ENCODE measurements at regions not wholly inside any gene's neighbourhood (a gene's known extent, or its start where the extent isn't known, plus 50 kb on each side); places are given as distances from the start of the nearest gene placed in this dataset.

DNA sequence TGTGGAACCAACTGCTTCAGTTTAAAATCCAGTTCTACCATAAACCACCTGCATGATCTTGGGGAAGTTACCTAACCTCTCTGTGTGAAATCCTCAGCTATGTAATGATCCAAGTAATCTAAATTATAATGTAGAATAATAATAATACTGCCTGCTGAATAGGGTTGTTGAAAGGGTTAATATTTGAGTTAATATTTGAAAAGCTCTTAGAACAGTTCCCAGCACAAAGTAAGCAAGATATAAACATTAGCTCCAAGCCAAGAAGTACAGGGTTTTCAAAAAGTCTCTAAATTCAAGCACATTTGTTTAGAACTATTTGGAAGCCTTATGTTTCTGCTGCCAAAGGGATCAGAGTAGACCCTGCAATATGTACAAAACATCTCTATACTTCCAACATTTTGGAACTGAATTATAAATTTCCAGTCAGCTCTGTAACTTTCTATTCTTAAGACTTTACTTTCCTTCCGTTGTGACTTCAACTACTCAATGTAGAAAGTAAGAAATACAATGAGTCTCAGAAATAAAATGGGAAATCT, 76.7 kb upstream of the FAM9C start:
- TF ChIP-seq HOXA7 (CRISPR knock-in tag; IDR thresholded peaks at IDR 0.05; ENCODE audit: borderline replicate concordance) (no peak), TCF7L2 (IDR thresholded peaks at IDR 0.05; ENCODE audit: borderline replicate concordance, low read depth, low read length) (no peak), GLIS2 (tag by site-specific recombination; IDR thresholded peaks at IDR 0.05) (no peak), GFI1B (tag by site-specific recombination; IDR thresholded peaks at IDR 0.05) (no peak), ZNF214 (tag by site-specific recombination; IDR thresholded peaks at IDR 0.05; ENCODE audit: borderline replicate concordance) (no peak), ZNF423 (tag by site-specific recombination; IDR thresholded peaks at IDR 0.05) (no peak), ZNF274 (IDR thresholded peaks at IDR 0.05; ENCODE audit: low read length) (no peak), ZNF274 (tag by site-specific recombination; IDR thresholded peaks at IDR 0.05; ENCODE audit: borderline replicate concordance) (no peak), ZNF558 (tag by site-specific recombination; IDR thresholded peaks at IDR 0.05) (no peak), ZNF202 (tag by site-specific recombination; IDR thresholded peaks at IDR 0.05; ENCODE audit: borderline replicate concordance) (no peak), ZNF155 (tag by site-specific recombination; IDR thresholded peaks at IDR 0.05) (no peak)
- TF ChIP-seq, protein P1, sequence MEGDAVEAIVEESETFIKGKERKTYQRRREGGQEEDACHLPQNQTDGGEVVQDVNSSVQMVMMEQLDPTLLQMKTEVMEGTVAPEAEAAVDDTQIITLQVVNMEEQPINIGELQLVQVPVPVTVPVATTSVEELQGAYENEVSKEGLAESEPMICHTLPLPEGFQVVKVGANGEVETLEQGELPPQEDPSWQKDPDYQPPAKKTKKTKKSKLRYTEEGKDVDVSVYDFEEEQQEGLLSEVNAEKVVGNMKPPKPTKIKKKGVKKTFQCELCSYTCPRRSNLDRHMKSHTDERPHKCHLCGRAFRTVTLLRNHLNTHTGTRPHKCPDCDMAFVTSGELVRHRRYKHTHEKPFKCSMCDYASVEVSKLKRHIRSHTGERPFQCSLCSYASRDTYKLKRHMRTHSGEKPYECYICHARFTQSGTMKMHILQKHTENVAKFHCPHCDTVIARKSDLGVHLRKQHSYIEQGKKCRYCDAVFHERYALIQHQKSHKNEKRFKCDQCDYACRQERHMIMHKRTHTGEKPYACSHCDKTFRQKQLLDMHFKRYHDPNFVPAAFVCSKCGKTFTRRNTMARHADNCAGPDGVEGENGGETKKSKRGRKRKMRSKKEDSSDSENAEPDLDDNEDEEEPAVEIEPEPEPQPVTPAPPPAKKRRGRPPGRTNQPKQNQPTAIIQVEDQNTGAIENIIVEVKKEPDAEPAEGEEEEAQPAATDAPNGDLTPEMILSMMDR (tag by site-specific recombination; IDR thresholded peaks at IDR 0.05): no peak
- TF ChIP-seq, protein P2, sequence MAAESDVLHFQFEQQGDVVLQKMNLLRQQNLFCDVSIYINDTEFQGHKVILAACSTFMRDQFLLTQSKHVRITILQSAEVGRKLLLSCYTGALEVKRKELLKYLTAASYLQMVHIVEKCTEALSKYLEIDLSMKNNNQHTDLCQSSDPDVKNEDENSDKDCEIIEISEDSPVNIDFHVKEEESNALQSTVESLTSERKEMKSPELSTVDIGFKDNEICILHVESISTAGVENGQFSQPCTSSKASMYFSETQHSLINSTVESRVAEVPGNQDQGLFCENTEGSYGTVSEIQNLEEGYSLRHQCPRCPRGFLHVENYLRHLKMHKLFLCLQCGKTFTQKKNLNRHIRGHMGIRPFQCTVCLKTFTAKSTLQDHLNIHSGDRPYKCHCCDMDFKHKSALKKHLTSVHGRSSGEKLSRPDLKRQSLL (tag by site-specific recombination; IDR thresholded peaks at IDR 0.05): no peak
- TF ChIP-seq, protein P3, sequence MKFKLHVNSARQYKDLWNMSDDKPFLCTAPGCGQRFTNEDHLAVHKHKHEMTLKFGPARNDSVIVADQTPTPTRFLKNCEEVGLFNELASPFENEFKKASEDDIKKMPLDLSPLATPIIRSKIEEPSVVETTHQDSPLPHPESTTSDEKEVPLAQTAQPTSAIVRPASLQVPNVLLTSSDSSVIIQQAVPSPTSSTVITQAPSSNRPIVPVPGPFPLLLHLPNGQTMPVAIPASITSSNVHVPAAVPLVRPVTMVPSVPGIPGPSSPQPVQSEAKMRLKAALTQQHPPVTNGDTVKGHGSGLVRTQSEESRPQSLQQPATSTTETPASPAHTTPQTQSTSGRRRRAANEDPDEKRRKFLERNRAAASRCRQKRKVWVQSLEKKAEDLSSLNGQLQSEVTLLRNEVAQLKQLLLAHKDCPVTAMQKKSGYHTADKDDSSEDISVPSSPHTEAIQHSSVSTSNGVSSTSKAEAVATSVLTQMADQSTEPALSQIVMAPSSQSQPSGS (tag by site-specific recombination; IDR thresholded peaks at IDR 0.05; ENCODE audit: low read depth): no peak
